ENCODE measurements at regions not wholly inside any gene's neighbourhood (a gene's known extent, or its start where the extent isn't known, plus 50 kb on each side); places are given as distances from the start of the nearest gene placed in this dataset.

GRCh38 chr10:8617792-8618191 lies 563.3 kb downstream of the GATA3 start:
- RAD21 ChIA-PET (ENCODE audit: low non-redundant PET in 1 of 2, low total read pairs in 2 of 2, uncharacterized antibody in 2 of 2, unreplicated experiment in 2 of 2): no interaction called here
- no peak for TF ChIP-seq CBX3 (IDR thresholded peaks at IDR 0.05; ENCODE audit: low read depth)
- TF ChIP-seq ZFX (IDR thresholded peaks at IDR 0.05): no peak
- no peaks in the 10 kb centered on the region for H3K36me3 ChIP-seq (ENCODE audit: control insufficient read depth in 1 of 2, insufficient read depth in 2 of 2, low read length in 2 of 2)
- no peaks in the 10 kb centered on the region for H4K20me1 ChIP-seq (ENCODE audit: insufficient read depth)
- CTCF ChIA-PET: no interaction called here
- no peak overlapping the region for H3K4me3 ChIP-seq (replicated peaks in 1 of 2; ENCODE audit: low read depth in 1 of 2, low read length in 2 of 2)
- H3K9me3 ChIP-seq (ENCODE audit: control insufficient read depth in 1 of 2, insufficient read depth in 1 of 2, low read depth in 1 of 2, low read length in 2 of 2): peaks cover 0 to 4% of the 10 kb centered on the region in 2 experiments; a peak in 3 of 4 replicates
- H2AFZ ChIP-seq (ENCODE audit: low read depth, low read length, poor library complexity, severe bottlenecking): no peak overlapping the region
- H3K4me1 ChIP-seq (ENCODE audit: control insufficient read depth in 1 of 2, insufficient read depth in 2 of 2, low read length in 2 of 2): no peaks in the 10 kb centered on the region
- no peak for DNase-seq (ENCODE audit: low read depth, low spot score)
- intact Hi-C loops (cut with micrococcal nuclease): no loop called here
- POLR2A ChIA-PET: no interaction called here
- ATAC-seq: no peak
- H3K27ac ChIP-seq (ENCODE audit: low read depth, low read length): no peak overlapping the region
- no peak overlapping the region for H3K4me2 ChIP-seq (ENCODE audit: low read length)
- H3K9ac ChIP-seq (ENCODE audit: low read length): no peak overlapping the region
- H3K9me2 ChIP-seq (ENCODE audit: insufficient read depth): no peaks in the 10 kb centered on the region
- no peaks in the 10 kb centered on the region for H3K27me3 ChIP-seq (ENCODE audit: insufficient read depth, low read length)
- BruUV-seq (replicated peaks): no TSS peak
- no peaks in the 10 kb centered on the region for H3K79me2 ChIP-seq (ENCODE audit: insufficient read depth, low read length)

- no peaks in the 10 kb centered on the region for H3K9me2 ChIP-seq (ENCODE audit: insufficient read depth)
- ATAC-seq (no peak), DNase-seq (ENCODE audit: low read depth, low spot score) (no peak)
- no peak overlapping the region for H3K4me2 ChIP-seq (ENCODE audit: low read length)
- no peaks in the 10 kb centered on the region for H3K4me1 ChIP-seq (ENCODE audit: control insufficient read depth in 1 of 2, insufficient read depth in 2 of 2, low read length in 2 of 2)
- H3K9ac ChIP-seq (ENCODE audit: low read length): no peak overlapping the region
- ChIA-PET RAD21 (ENCODE audit: low non-redundant PET in 1 of 2, low total read pairs in 2 of 2, uncharacterized antibody in 2 of 2, unreplicated experiment in 2 of 2) (no interaction called here), POLR2A (no interaction called here), CTCF (no interaction called here)
- no peaks in the 10 kb centered on the region for H3K79me2 ChIP-seq (ENCODE audit: insufficient read depth, low read length)
- no peaks in the 10 kb centered on the region for H3K36me3 ChIP-seq (ENCODE audit: control insufficient read depth in 1 of 2, insufficient read depth in 2 of 2, low read length in 2 of 2)
- intact Hi-C loops (cut with micrococcal nuclease): no loop called here
- no peak for TF ChIP-seq REST (IDR thresholded peaks at IDR 0.05; ENCODE audit: low read depth)
- TF ChIP-seq POLR2AphosphoS5 (IDR thresholded peaks at IDR 0.05; ENCODE audit: low read depth, low read length): no peak
- TF ChIP-seq ZBTB33 (IDR thresholded peaks at IDR 0.05; ENCODE audit: extremely low read depth, insufficient replicate concordance, low read length): no peak
- TF ChIP-seq YY1 (IDR thresholded peaks at IDR 0.05; ENCODE audit: extremely low read depth, insufficient replicate concordance, low read depth, low read length): no peak
- no peak for TF ChIP-seq CTCF (IDR thresholded peaks at IDR 0.05 in 2 of 3, conservative IDR thresholded peaks at IDR 0.05 in 1 of 3; ENCODE audit: borderline replicate concordance in 1 of 3, insufficient read depth in 1 of 3, low read depth in 2 of 3, low read length in 2 of 3)
- TF ChIP-seq ELF1 (IDR thresholded peaks at IDR 0.05; ENCODE audit: borderline replicate concordance, low read depth): no peak
- TF ChIP-seq EZH2 (IDR thresholded peaks at IDR 0.05): no peak
- no peak for TF ChIP-seq MAX (IDR thresholded peaks at IDR 0.05)
- no peak overlapping the region for H3K27ac ChIP-seq (ENCODE audit: low read depth, low read length)
- H3K9me3 ChIP-seq (ENCODE audit: control insufficient read depth in 1 of 2, insufficient read depth in 1 of 2, low read depth in 1 of 2, low read length in 2 of 2): no peaks in the 10 kb centered on the region; a peak in 3 of 4 replicates
- no peaks in the 10 kb centered on the region for H4K20me1 ChIP-seq (ENCODE audit: insufficient read depth)
- H2AFZ ChIP-seq (ENCODE audit: low read depth, low read length, poor library complexity, severe bottlenecking): no peak overlapping the region
- BruUV-seq (replicated peaks): no TSS peak
- H3K27me3 ChIP-seq (ENCODE audit: insufficient read depth, low read length): no peaks in the 10 kb centered on the region
- H3K4me3 ChIP-seq (replicated peaks in 1 of 2; ENCODE audit: low read depth in 1 of 2, low read length in 2 of 2): no peak overlapping the region
These were observed 564.3 kb downstream of the GATA3 start for GRCh38 chr10:8618834-8619233.

All from HCT116 (cell line).